HepG2 (cell line): ENCODE measurements at regions not wholly inside any gene's neighbourhood (a gene's known extent, or its start where the extent isn't known, plus 50 kb on each side); places are given as distances from the start of the nearest gene placed in this dataset.

Source experiments
- ATAC-seq: fragments of 200-7000 bp; cut with Tn5 transposase; 3 replicates; pipeline ENCODE4 v1.9.1; 2020; ENCODE audit warnings: mild to moderate bottlenecking, moderate library complexity
- BruUV-seq: library from RNA; stranded (reverse); fragments of 400-500 nt; replicated peaks from 2 replicates; lab custom pipeline; 2021; lab: Mats Ljungman, UMichigan
- CTCF ChIA-PET: fragments of 300-600 bp; formaldehyde crosslinking; extraction: SDS; loops from one replicate; lab custom pipeline; 2021; ENCODE audit warnings: low total read pairs, inconsistent platforms, low intra/inter-chr PET ratio; lab: Yijun Ruan, JAX
- POLR2A ChIA-PET: fragments of 350-600 bp; sonication (Branson Sonifier 250); formaldehyde crosslinking; loops from one replicate; lab custom pipeline; 2020; ENCODE audit warnings: antibody characterized with exemption, inconsistent platforms; lab: Yijun Ruan, JAX
- DNase-seq: peaks from one replicate; pipeline ENCODE4 v3.0.0-alpha.2; 2015; ENCODE audit warnings: low spot score
- FAIRE-seq: peaks from 3 replicates; lab custom pipeline; 2011; peaks lifted over from hg19 to GRCh38; lab: Jason Lieb, UNC
- H2AFZ ChIP-seq: one replicate; pipeline ENCODE4 v1.6.1; 2011; ENCODE audit warnings: low read length, inconsistent platforms
- H3K27ac ChIP-seq: fragments of 300-600 bp; 3 replicates; pipeline ENCODE4 v1.8.0; 2011; ENCODE audit warnings: mixed run types, mild to moderate bottlenecking, mixed read lengths, low read length, inconsistent platforms; ENCODE audit not compliant: insufficient read depth; ENCODE audit errors: extremely low read length
- H3K27me3 ChIP-seq, 2 experiments: fragments of 200-600 bp in 1 of 2; 2 replicates in 1 of 2; 3 replicates in 1 of 2; pipeline versions ENCODE4 v1.6.0 to v1.8.0; 2011; ENCODE audit warnings: low read length in 2 of 2, mild to moderate bottlenecking in 2 of 2, moderate library complexity in 2 of 2, inconsistent platforms in 1 of 2; ENCODE audit not compliant: insufficient read depth in 2 of 2, control insufficient read depth in 1 of 2
- H3K36me3 ChIP-seq, 2 experiments: fragments of 200-600 bp in 1 of 2; replicated peaks in 1 of 2; 2 replicates in 1 of 2; 3 replicates in 1 of 2; pipeline versions ENCODE4 v1.5.1 to v1.8.0; 2011; ENCODE audit warnings: low read length in 2 of 2, inconsistent platforms in 1 of 2; ENCODE audit not compliant: insufficient read depth in 2 of 2, control insufficient read depth in 1 of 2
- H3K4me1 ChIP-seq: 2 replicates; pipeline ENCODE4 v1.5.1; 2012; ENCODE audit warnings: low read length, inconsistent platforms; ENCODE audit not compliant: insufficient read depth
- H3K4me2 ChIP-seq: 2 replicates; pipeline ENCODE4 v1.6.0; 2011; ENCODE audit warnings: low read depth, low read length, inconsistent platforms
- H3K4me3 ChIP-seq, 3 experiments: fragments of 200-600 bp in 1 of 3; sonication (generic), shearing (Covaris generic) in 1 of 3; replicated peaks in 1 of 3; 2 replicates each; pipeline ENCODE4 v1.5.1; 2011 to 2016; ENCODE audit warnings: low read length in 3 of 3, inconsistent platforms in 2 of 3, low read depth in 2 of 3, mild to moderate bottlenecking in 2 of 3, control low read depth in 1 of 3, mixed read lengths in 1 of 3; ENCODE audit not compliant: insufficient read depth in 1 of 3
- H3K79me2 ChIP-seq: one replicate; pipeline ENCODE4 v1.6.1; 2011; ENCODE audit warnings: low read length, inconsistent platforms; ENCODE audit not compliant: insufficient read depth
- H3K9ac ChIP-seq: 2 replicates; pipeline ENCODE4 v1.6.0; 2011; ENCODE audit warnings: mild to moderate bottlenecking, low read depth, low read length, inconsistent platforms; ENCODE audit not compliant: insufficient read depth
- H3K9me3 ChIP-seq: 2 replicates; pipeline ENCODE4 v1.5.1; 2012; ENCODE audit warnings: mild to moderate bottlenecking, low read length
- H4K20me1 ChIP-seq: 2 replicates; pipeline ENCODE4 v1.6.0; 2011; ENCODE audit warnings: inconsistent platforms, mild to moderate bottlenecking, low read length, moderate library complexity; ENCODE audit not compliant: insufficient read depth
- HDAC1 ChIP-seq: sonication (generic); formaldehyde crosslinking; IDR thresholded peaks from 2 replicates; pipeline ENCODE4 v1.5.1; 2020; ENCODE audit warnings: mild to moderate bottlenecking, missing genetic modification reagents
- HMGA1 ChIP-seq: sonication (generic); formaldehyde crosslinking; conservative IDR thresholded peaks from 2 replicates; pipeline ENCODE4 v1.4.0; 2020; ENCODE audit warnings: missing genetic modification reagents
- MEIS2 ChIP-seq: sonication (generic); formaldehyde crosslinking; IDR thresholded peaks from 2 replicates; pipeline ENCODE4 v1.9.0; 2021; ENCODE audit warnings: mild to moderate bottlenecking, missing genetic modification reagents
- SSRP1 ChIP-seq: IDR thresholded peaks from 2 replicates; pipeline ENCODE4 v1.6.1; 2016; ENCODE audit warnings: control low read depth
- TARDBP ChIP-seq: sonication (generic); formaldehyde crosslinking; IDR thresholded peaks from 2 replicates; pipeline ENCODE4 v1.8.0; 2022; ENCODE audit warnings: mild to moderate bottlenecking, missing genetic modification reagents
- THRA ChIP-seq: sonication (generic); formaldehyde crosslinking; IDR thresholded peaks from 2 replicates; pipeline ENCODE4 v1.4.0; 2020; ENCODE audit warnings: missing genetic modification reagents, borderline replicate concordance
- WGBS: methylation state at CpG from one replicate; pipeline ENCODE4 v1.1.6; 2017; ENCODE audit warnings: low lambda C conversion rate; 5-methylcytosine and 5-hydroxymethylcytosine counted together
- in situ Hi-C: cut with HindIII; loops from 2 replicates; pipeline ENCODE4 v1.10.0; 2017; ENCODE audit warnings: low pct_unique_long_range_greater_than_20kb; ENCODE audit not compliant: extremely low pct_ligation_motif_present
- intact Hi-C: fragments of 100-400 bp; cut with micrococcal nuclease; formaldehyde crosslinking; loops from one replicate; pipeline ENCODE4 v1.10.0; 2022; ENCODE audit not compliant: unreplicated experiment
- TF ChIP-seq, protein P1 (sequence below): sonication (generic); formaldehyde crosslinking; IDR thresholded peaks from 2 replicates; pipeline ENCODE4 v1.5.0; 2020; ENCODE audit warnings: mild to moderate bottlenecking, missing genetic modification reagents, moderate library complexity
- TF ChIP-seq, protein P2 (sequence below): sonication (generic); formaldehyde crosslinking; IDR thresholded peaks from 2 replicates; pipeline ENCODE4 v1.4.0; 2020; ENCODE audit warnings: missing genetic modification reagents

- Histone ChIP-seq H3K9me3 (no peaks in the 10 kb centered on the region), H3K4me2 (no peak overlapping the region), H3K36me3 (no peaks in the 10 kb centered on the region), H3K27ac (no peak overlapping the region), H3K79me2 (no peaks in the 10 kb centered on the region), H3K4me1 (peaks cover 39% of the 10 kb centered on the region)
- FAIRE-seq = no peak
- no TSS peak for BruUV-seq
- CTCF ChIA-PET = no interaction called here
- POLR2A ChIA-PET = no interaction called here
- TF ChIP-seq SSRP1 (CRISPR knock-in tag) (no peak), HDAC1 (CRISPR knock-in tag) (no peak), MEIS2 (no peak), TARDBP (CRISPR knock-in tag) (no peak), HMGA1 (CRISPR knock-in tag) (no peak), THRA (CRISPR knock-in tag) (no peak)
- TF ChIP-seq, protein P1, sequence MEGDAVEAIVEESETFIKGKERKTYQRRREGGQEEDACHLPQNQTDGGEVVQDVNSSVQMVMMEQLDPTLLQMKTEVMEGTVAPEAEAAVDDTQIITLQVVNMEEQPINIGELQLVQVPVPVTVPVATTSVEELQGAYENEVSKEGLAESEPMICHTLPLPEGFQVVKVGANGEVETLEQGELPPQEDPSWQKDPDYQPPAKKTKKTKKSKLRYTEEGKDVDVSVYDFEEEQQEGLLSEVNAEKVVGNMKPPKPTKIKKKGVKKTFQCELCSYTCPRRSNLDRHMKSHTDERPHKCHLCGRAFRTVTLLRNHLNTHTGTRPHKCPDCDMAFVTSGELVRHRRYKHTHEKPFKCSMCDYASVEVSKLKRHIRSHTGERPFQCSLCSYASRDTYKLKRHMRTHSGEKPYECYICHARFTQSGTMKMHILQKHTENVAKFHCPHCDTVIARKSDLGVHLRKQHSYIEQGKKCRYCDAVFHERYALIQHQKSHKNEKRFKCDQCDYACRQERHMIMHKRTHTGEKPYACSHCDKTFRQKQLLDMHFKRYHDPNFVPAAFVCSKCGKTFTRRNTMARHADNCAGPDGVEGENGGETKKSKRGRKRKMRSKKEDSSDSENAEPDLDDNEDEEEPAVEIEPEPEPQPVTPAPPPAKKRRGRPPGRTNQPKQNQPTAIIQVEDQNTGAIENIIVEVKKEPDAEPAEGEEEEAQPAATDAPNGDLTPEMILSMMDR (CRISPR knock-in tag) = no peak
- TF ChIP-seq, protein P2, sequence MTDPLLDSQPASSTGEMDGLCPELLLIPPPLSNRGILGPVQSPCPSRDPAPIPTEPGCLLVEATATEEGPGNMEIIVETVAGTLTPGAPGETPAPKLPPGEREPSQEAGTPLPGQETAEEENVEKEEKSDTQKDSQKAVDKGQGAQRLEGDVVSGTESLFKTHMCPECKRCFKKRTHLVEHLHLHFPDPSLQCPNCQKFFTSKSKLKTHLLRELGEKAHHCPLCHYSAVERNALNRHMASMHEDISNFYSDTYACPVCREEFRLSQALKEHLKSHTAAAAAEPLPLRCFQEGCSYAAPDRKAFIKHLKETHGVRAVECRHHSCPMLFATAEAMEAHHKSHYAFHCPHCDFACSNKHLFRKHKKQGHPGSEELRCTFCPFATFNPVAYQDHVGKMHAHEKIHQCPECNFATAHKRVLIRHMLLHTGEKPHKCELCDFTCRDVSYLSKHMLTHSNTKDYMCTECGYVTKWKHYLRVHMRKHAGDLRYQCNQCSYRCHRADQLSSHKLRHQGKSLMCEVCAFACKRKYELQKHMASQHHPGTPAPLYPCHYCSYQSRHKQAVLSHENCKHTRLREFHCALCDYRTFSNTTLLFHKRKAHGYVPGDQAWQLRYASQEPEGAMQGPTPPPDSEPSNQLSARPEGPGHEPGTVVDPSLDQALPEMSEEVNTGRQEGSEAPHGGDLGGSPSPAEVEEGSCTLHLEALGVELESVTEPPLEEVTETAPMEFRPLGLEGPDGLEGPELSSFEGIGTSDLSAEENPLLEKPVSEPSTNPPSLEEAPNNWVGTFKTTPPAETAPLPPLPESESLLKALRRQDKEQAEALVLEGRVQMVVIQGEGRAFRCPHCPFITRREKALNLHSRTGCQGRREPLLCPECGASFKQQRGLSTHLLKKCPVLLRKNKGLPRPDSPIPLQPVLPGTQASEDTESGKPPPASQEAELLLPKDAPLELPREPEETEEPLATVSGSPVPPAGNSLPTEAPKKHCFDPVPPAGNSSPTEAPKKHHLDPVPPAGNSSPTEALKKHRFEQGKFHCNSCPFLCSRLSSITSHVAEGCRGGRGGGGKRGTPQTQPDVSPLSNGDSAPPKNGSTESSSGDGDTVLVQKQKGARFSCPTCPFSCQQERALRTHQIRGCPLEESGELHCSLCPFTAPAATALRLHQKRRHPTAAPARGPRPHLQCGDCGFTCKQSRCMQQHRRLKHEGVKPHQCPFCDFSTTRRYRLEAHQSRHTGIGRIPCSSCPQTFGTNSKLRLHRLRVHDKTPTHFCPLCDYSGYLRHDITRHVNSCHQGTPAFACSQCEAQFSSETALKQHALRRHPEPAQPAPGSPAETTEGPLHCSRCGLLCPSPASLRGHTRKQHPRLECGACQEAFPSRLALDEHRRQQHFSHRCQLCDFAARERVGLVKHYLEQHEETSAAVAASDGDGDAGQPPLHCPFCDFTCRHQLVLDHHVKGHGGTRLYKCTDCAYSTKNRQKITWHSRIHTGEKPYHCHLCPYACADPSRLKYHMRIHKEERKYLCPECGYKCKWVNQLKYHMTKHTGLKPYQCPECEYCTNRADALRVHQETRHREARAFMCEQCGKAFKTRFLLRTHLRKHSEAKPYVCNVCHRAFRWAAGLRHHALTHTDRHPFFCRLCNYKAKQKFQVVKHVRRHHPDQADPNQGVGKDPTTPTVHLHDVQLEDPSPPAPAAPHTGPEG (CRISPR knock-in tag) = no peak
- TF ChIP-seq, all 625 proteins: peak for 0
- in situ Hi-C loops = no loop called here
- no peak overlapping the region for H3K9ac ChIP-seq
- no peak for ATAC-seq
- no peak overlapping the region for H3K4me3 ChIP-seq
- WGBS = 70% methylated on average over 5 of the region's 5 CpGs
- no peak for DNase-seq
- intact Hi-C loops = no loop called here
- no peak overlapping the region for H2AFZ ChIP-seq
- H3K27me3 ChIP-seq = peaks cover 3 to 26% of the 10 kb centered on the region in 2 experiments; a peak in 4 of 5 replicates
- no peaks in the 10 kb centered on the region for H4K20me1 ChIP-seq
These were observed 97.0 kb upstream of the HES1 start for GRCh38 chr3:194038960-194039359.
